ENCODE measurements at regions not wholly inside any gene's neighbourhood (a gene's known extent, or its start where the extent isn't known, plus 50 kb on each side); places are given as distances from the start of the nearest gene placed in this dataset.

DNA sequence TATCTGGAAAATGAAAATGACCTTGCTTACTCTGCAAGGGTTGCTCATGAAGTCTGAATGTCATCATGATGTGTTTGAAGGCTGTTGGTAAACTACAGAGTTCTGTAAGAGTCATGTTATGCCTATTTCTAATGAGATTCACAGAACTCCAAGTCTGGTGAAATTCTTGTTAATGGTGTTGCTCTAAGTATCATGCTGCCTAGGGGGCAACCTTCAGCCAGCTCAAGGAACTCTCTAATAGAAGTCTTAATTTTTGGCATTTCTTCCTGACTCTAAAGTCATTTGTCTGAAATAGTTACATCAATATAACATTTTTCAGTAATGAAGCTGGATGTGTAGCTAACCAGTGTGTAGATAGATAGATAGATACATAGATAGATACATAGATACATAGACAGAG lies 302.8 kb downstream of the FAT3 start:
- TF ChIP-seq EP300 (IDR thresholded peaks at IDR 0.05) (no peak), POLR2A (IDR thresholded peaks at IDR 0.05) (no peak)
- TF ChIP-seq, protein P1, sequence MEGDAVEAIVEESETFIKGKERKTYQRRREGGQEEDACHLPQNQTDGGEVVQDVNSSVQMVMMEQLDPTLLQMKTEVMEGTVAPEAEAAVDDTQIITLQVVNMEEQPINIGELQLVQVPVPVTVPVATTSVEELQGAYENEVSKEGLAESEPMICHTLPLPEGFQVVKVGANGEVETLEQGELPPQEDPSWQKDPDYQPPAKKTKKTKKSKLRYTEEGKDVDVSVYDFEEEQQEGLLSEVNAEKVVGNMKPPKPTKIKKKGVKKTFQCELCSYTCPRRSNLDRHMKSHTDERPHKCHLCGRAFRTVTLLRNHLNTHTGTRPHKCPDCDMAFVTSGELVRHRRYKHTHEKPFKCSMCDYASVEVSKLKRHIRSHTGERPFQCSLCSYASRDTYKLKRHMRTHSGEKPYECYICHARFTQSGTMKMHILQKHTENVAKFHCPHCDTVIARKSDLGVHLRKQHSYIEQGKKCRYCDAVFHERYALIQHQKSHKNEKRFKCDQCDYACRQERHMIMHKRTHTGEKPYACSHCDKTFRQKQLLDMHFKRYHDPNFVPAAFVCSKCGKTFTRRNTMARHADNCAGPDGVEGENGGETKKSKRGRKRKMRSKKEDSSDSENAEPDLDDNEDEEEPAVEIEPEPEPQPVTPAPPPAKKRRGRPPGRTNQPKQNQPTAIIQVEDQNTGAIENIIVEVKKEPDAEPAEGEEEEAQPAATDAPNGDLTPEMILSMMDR (IDR thresholded peaks at IDR 0.05): no peak
- H3K27ac ChIP-seq: peak overlapping the region in 1 of 4 donors; percentile 53
- H3K4me3 ChIP-seq: no peak overlapping the region

DNA sequence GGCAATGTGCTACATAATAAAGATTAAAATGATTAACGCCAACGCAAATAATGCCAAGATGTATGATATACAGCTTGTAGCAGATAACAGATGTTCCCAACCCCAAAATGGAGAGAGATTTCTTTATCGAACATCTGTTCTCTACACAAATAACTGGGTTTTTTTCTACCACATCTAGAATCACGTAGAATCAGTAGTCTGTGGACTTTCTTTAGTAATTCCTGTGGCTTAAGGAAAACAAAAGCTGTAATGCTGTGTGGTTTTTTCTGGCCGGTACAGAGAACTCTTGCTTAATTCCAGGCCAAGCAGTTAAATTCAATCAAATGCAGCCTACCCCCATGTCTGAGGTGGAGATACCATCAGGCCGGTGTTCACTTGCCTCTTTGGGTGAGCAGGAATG lies 303.4 kb downstream of the FAT3 start:
- no peaks in the 10 kb centered on the region for H3K36me3 ChIP-seq
- H3K9me3 ChIP-seq: no peaks in the 10 kb centered on the region
- H3K4me3 ChIP-seq: no peak overlapping the region
- peak overlapping the region in 1 of 4 donors; percentile 53 for H3K27ac ChIP-seq
- no peak for TF ChIP-seq EP300 (IDR thresholded peaks at IDR 0.05)
- TF ChIP-seq, protein P1 (IDR thresholded peaks at IDR 0.05): no peak
- TF ChIP-seq POLR2A (IDR thresholded peaks at IDR 0.05): no peak
- no peaks in the 10 kb centered on the region for H3K27me3 ChIP-seq
- 69 to 72% methylated on average over 6 of the region's 6 CpGs for WGBS, 2 donors
- no peaks in the 10 kb centered on the region for H3K4me1 ChIP-seq
- no peak for DNase-seq (ENCODE audit: low spot score in 2 of 2)

More for the DNA sequence above, 302.8 kb downstream of the FAT3 start:
- Histone ChIP-seq H3K36me3 (no peaks in the 10 kb centered on the region), H3K4me1 (no peaks in the 10 kb centered on the region), H3K27me3 (no peaks in the 10 kb centered on the region), H3K9me3 (no peaks in the 10 kb centered on the region)
- DNase-seq (ENCODE audit: low spot score in 2 of 2): no peak

DNA sequence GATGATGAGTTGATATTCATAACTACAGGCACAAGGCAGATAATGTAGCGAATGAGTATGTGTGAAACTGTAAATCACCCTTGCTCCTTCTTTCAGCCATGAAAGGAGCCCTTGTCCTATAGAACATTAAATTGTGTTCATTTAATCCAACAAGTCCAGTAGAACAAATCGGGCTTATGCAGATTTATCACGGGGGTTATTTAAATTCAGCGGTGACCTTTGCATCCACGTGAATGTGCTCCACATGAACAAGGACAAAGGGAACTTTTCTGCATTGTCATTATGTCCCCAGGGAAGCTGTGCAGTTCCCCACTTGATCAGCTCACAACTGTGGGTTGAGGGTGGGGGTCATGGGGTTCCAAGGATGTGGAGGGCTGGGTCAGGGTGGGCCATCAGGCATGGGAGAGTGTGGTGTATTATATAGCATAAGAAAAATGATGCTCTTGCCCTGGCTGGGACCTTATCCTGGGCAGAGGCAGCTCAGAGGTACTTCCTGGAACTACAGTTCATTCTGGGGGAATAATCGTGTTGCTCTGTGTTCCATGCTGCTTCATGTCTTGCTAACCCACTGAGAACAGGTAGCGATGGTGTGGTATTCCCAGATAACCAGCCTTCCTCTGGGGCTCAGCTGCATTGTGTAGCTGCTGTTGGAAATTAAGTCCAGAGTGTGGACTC lies 306.6 kb downstream of the FAT3 start:
- H3K27ac ChIP-seq: peak overlapping the region in 1 of 4 donors; percentile 27
- WGBS, 2 donors: 56 to 59% methylated on average over 7 of the region's 7 CpGs
- no peaks in the 10 kb centered on the region for H3K9me3 ChIP-seq
- no peaks in the 10 kb centered on the region for H3K4me1 ChIP-seq
- DNase-seq (ENCODE audit: low spot score in 2 of 2): no peak
- H3K36me3 ChIP-seq: no peaks in the 10 kb centered on the region
- no peak for TF ChIP-seq POLR2A (IDR thresholded peaks at IDR 0.05)
- no peak for TF ChIP-seq EP300 (IDR thresholded peaks at IDR 0.05)
- TF ChIP-seq, protein P1 (IDR thresholded peaks at IDR 0.05): no peak
- no peaks in the 10 kb centered on the region for H3K27me3 ChIP-seq
- no peak overlapping the region for H3K4me3 ChIP-seq

DNA sequence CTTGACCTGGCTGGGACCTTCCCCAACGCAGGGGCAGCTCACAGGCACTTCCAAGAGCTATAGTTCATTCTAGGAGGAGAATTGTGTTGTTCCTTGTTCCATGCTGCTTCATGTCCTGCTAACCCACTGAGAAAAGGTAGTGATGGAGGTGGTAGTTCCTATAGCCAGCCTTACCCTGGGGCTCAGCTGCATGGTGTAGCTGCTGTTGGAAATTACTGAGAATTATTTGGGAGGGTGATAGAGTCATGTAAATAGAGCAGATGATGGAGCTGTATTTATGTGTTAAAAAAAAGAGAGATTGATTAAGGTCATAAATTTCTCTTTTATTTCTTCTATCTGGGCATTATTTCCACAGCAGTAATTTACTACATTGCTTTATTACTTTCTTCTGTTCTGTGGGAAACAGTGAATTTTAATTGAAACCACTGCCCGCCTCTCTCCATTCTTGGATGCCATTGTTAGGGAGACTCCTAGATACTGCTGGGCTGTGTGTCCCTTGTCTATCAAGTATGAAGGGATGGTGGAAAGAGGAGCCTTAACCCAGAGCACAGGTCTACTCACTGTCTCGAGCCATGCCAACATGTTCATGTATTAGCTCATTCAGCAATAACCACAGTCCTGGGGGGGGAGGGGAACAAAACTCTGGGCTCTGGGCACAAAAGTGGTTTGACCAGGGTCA lies 309.2 kb downstream of the FAT3 start:
- WGBS, 2 donors: 82 to 87% methylated on average over 3 of the region's 3 CpGs
- DNase-seq (ENCODE audit: low spot score in 2 of 2): no peak
- TF ChIP-seq, protein P1 (IDR thresholded peaks at IDR 0.05): no peak
- TF ChIP-seq EP300 (IDR thresholded peaks at IDR 0.05): no peak
- TF ChIP-seq POLR2A (IDR thresholded peaks at IDR 0.05): no peak
- H3K9me3 ChIP-seq: no peaks in the 10 kb centered on the region
- H3K36me3 ChIP-seq: no peaks in the 10 kb centered on the region
- H3K4me3 ChIP-seq: no peak overlapping the region
- no peak overlapping the region for H3K27ac ChIP-seq
- H3K4me1 ChIP-seq: no peaks in the 10 kb centered on the region
- no peaks in the 10 kb centered on the region for H3K27me3 ChIP-seq

DNA sequence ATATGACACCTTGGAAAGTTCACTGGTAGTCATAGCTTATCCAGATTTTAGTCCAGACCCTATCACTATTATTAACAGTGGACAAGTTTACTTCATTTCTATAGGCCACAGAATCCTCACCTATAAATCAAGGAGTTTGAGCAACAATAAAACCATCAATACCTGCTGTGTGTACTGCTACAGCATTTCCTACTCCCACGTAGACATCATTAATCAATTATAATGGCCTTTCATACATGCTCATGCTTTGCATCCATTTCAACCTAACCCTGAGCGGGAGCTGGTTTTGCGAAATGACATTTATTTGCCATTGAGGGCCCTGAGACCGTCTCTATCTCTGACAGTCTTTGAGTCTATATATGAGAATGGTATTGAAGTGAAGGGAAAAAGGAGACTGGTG lies 312.3 kb downstream of the FAT3 start:
- Histone ChIP-seq H3K36me3 (no peaks in the 10 kb centered on the region), H3K27me3 (no peaks in the 10 kb centered on the region), H3K27ac (no peak overlapping the region), H3K4me3 (no peak overlapping the region), H3K9me3 (no peaks in the 10 kb centered on the region), H3K4me1 (no peaks in the 10 kb centered on the region)
- WGBS, 2 donors: 74 to 75% methylated on average over 4 of the region's 4 CpGs
- TF ChIP-seq, protein P1 (IDR thresholded peaks at IDR 0.05): no peak
- TF ChIP-seq POLR2A (IDR thresholded peaks at IDR 0.05) (no peak), EP300 (IDR thresholded peaks at IDR 0.05) (no peak)
- no peak for DNase-seq (ENCODE audit: low spot score in 2 of 2)
